GM19035 (cell line): ENCODE measurements at regions not wholly inside any gene's neighbourhood (a gene's known extent, or its start where the extent isn't known, plus 50 kb on each side); places are given as distances from the start of the nearest gene placed in this dataset.

ENCODE experiments used
- ATAC-seq: cut with Tn5 transposase; IDR thresholded peaks from one replicate; pipeline ENCODE4 v1.9.1; 2021; ENCODE audit not compliant: unreplicated experiment

GRCh38 chr1:3954170-3955169, 54.4 kb upstream of the C1orf174 start:
- ATAC-seq = no peak

DNA sequence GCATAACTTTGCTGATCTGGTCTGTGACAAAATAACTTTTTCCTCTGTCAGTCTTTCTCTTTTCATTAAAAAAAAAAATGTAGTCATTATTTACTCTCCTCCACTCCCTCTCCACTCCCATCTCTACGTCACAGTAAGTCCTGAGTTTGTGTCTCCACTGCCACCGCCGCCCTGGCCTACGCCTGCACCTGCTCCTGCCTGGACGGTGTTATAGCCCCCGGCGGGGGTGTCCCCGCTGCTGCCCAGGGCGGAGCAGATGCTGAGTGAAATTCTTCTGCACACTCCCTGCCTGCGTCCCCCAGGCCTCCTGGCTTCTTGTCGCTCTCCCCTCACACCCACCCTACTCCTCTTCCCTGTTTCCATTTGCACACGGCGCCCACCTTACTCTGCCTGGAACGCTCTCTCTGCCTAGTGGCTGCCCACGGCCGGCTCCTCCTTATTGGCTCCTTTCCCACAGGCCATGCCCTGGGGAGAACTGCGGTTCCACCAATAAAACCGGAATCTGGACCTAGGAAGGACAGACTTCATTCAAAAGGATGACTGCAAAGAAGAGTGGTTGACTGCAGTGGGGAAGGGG, 55.2 kb upstream of the C1orf174 start:
- ATAC-seq = no peak

GRCh38 chr1:3956527-3957170, 56.6 kb upstream of the C1orf174 start:
- ATAC-seq = no peak

- no peak for ATAC-seq
Measured at GRCh38 chr1:3959361-3959760, 59.3 kb upstream of the C1orf174 start.

- ATAC-seq = no peak
Measured at GRCh38 chr1:3963554-3963953, 63.5 kb upstream of the C1orf174 start.

DNA sequence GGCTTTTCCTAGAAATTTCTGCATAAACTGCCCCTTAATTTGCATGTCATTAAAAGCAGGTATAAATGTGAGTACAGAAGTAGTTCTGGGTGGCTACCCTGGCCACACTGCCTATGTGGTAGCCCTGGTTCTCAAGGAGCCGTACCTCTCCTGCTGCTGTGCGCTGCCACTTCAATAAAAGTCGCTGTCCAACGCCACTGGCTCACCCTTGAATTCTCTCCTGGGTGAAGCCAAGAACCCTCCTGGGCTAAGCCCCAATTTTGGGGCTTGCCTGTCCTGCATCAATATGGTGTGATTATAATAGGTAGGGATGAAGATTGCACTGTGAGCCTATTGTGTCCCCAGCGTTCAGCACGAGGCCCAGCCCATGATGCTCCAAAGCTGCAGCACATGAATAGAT, 65.6 kb upstream of the C1orf174 start:
- ATAC-seq = no peak

DNA sequence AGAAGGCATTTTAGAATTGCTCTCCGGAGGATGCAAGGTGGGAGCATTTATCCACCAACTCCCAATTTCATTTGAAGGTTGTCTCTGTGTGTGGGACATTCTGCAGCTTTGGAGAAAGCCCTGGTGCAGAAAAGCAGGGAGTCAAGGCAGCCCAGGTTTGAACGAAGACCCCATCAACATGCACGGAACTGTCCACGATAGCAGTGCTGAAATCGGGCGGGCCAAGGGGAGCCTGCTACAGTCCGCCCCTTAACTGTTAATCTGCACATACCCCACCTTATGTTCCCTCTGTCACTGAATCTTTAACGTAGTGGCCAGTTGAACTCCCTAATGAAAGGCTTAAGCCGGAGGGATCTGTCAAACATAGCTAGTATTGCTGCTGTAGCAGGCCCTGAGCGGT, 68.8 kb upstream of the C1orf174 start:
- no peak for ATAC-seq

GRCh38 chr1:3971981-3972380, 71.9 kb upstream of the C1orf174 start:
- no peak for ATAC-seq

GRCh38 chr1:3975903-3976630, 76.0 kb upstream of the C1orf174 start:
- no peak for ATAC-seq

DNA sequence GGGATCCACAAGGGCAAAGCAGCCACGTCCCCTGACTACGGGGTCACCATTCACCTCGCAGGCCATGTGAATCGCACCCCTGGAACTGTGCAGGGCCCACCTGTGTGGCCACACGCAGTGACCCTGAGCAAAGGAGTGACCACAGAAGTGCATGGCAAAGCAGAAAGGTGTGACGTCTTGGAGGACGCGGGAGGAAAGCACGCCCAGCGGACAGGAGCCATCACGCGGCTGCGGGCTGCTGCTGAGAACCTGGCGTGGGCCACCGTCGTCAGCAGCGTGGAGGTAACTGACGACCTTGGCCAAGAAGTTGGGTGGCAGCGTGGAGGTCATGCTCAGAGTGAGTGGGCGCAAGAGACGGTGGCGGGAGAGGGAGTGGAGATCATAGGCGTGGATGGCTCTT, 76.7 kb upstream of the C1orf174 start:
- ATAC-seq = no peak

DNA sequence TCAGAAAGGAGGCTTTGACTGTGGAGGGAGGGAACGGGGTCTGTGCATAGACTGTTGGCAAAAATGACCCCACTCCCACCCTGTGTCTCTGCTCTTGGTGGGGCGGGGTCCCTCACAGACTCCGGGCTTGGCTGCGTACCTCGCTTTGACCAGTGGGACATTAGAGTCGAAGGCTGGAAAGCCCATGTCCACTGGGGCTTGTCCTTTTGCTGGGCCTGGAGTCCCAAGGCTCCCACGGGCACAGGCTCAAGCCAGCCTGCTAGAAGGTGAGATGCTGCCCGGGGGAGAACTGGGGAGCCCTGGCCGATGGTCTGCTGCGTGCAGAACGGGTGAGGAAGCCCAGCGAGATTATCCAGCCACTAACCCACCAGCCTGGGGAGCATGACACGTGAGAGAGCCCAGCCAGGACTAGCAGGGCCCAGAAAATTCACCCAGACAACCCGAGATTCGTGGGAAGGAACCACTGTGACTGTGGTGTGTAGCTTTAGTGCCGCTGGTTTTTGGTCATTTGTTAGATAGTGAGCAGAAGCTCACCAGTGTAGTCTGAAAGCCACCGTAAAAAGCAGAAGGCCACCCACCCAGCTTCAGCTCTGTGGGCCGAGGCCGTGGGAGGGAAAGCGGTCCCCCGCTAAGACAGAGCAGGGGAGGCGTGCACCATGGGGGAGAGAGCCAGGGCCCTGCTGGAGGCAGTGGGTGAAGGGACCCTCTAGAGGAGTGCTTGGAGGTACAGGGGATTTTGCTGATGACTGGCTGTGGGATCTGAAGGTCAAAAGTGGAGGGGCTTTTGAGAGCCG, 78.3 kb upstream of the C1orf174 start:
- ATAC-seq = no peak

- no peak for ATAC-seq
Measured at GRCh38 chr1:3978990-3979325, 78.9 kb upstream of the C1orf174 start.

DNA sequence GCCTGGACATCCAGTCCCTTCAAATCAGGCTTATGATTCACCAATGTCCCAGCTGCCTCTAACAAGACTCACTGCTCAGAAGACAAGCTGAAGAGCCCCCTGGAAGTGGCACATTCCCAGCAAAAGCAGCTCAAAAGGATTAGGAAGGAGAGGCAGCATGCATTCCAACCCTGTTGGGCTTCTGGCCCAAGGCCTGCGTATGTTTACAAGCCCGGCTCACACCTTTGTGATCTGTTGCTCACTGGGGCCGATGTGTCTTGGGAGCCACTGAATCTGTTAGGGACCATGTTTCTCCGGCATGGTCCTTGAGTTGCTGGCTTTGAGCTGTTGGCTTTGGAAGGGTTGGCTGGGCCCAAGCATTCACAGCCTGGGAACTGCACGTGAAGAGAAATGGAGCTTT, 81.2 kb upstream of the C1orf174 start:
- ATAC-seq = no peak

DNA sequence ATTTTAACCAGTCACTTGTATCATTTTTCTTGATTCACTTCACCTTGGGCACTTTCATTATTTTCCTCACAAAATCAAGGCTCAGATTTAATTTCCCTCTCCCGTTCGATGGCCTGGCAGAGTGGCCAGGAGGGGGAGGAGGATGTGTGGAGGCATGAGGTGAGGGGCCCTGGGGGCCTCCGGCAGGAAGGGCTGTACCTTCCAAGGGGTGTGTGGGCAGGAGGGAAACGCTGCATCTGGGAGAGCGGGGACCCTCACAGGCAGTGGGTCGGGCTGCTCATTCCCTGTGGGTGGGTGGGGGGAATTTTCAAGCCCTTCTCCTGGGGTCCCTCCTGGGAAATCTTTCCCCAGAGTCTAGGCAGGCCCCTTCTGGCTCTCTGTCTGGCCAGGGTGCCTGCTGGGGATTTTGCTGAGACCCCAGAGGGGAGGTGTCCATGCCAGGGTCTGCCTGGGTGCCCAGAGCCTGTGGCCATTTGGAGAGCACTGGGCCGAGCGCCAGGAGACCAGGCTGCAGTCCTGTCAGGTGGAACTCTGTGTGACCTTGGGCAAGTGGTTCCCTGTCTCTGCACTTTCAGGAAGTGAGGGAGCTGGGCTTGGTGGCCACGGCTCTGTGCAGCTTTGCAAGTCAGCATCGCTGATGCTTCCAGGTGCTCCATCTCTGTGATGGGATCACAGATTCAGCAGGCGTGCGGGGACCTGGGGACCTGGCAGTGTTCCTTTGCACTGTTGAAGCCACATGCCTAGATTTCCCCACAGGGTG, 81.9 kb upstream of the C1orf174 start:
- no peak for ATAC-seq

DNA sequence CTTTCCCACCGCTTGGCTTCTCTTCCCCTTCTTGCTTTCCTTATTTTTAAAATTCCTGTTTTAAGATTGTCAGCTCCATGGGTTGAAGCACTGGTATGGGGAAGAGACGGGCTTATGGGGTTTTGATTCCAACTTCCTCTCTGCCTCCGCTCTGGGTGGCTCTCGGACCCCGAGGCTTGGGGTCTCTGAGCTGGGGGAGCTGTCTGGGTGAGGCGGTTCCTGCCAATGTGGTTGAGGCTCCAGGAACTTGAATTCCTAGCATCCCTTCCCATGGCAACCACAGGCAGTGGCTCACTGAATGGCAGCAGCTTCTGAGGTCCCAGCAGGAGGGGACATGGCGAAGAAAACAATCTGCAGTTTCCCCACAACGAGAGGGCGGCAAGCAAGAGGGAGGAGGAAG, 83.1 kb upstream of the C1orf174 start:
- ATAC-seq = no peak

DNA sequence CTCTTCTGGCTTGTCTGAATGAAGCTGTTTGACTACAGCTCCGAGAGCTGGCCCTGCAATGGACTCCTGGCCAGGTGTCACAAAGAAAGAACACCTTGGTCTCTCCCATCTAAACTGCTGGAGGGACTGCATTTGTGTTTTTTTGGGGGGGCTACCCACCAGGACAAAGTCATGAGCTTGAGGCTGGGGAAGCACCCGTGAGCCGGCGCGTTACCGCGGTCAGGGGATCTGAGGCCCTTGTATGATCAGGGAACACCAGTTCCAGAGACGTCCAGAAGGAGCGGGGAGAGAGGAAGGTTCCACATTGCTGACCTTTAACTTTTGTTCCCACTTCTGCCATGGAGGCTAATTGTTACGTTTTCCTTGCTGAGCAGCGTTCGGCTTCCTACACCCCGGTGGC, 84.5 kb upstream of the C1orf174 start:
- no peak for ATAC-seq

DNA sequence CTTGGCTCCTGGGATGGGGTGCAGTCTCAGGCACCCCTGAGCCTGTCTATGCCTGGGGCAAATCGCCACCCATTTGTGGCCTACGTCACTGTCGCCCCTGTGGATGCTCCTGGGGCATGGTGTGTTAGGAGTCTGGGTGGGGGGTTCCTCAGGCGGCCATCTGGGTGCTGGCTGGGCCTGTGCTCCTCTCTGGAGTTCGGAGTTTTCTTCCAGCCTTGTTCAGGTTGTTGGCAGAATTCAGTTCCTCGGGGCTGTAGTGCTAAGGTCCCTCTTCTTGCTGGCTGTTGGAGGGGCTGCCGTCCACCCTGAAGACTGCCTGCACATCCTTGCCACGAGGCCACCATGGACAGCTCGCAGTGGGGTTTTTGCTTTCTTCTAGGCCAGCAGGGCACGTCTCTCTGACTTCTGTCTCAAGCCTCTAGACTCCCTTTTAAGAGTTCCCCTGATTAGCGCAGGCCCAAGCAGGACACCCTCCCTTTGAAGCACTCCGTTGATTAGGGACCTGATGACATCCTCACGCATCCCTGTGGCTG, 86.7 kb upstream of the C1orf174 start:
- no peak for ATAC-seq

DNA sequence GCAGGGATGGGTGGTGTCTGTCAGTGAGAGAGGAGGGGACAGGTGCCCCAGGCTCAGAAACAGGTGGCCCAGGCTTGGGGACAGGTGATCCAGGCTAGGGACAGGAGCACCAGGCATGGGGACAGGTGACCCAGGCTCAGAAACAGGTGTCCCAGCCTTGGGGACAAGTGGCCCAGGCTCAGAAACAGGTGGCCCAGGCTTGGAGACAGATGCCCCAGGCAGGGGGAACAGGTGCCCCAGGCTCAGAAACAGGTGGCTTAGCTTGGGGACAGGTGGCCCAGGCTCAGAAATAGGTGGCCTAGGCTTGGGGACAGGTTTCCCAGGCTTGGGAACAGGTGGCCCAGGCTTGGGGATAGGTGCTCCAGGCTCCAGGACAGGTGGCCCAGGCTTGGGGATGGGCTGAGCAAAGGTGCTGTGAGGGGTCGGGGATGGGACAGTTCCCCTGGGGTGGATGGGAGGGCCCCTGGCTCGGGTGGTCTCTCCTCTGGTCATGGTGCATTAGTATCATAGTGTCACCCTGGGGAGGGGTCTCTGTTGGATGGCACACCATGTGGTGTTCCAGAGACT, 87.7 kb upstream of the C1orf174 start:
- no peak for ATAC-seq

DNA sequence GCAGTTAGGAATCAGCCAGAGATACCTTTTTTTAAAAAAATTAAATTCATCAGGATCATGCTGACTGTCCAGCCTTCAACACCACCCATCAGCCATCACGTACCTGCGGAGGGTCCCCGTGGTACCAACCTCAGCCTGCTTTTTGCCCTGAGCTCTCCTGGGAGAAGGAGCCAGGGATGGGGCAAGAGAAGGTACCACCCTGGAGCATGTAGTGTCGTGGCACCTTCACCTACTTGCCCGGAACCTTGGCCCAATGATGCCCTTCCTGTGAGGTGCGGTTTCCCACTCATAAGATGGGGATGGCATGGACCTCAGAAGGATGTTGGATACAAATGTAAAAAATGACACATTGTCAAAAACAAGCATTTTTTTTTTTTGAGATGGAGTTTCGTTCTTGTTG, 88.4 kb upstream of the C1orf174 start:
- ATAC-seq = no peak
